ENCODE measurements at regions not wholly inside any gene's neighbourhood (a gene's known extent, or its start where the extent isn't known, plus 50 kb on each side); places are given as distances from the start of the nearest gene placed in this dataset.

GRCh38 chr3:4008205-4008604 is 209.0 kb downstream of the LRRN1 start:
- no peak for TF ChIP-seq CTCF (IDR thresholded peaks at IDR 0.05)
- no peak overlapping the region for H3K4me3 ChIP-seq
- no peaks in the 10 kb centered on the region for H3K27me3 ChIP-seq
- no peaks in the 10 kb centered on the region for H3K9me3 ChIP-seq
- no peaks in the 10 kb centered on the region for H3K36me3 ChIP-seq
- DNase-seq (ENCODE audit: low spot score in 2 of 2): no peak
- no peak overlapping the region for H3K27ac ChIP-seq
- intact Hi-C loops (cut with DNase I): no loop called here
- no peaks in the 10 kb centered on the region for H3K4me1 ChIP-seq

GRCh38 chr3:4011166-4011565 is 211.9 kb downstream of the LRRN1 start:
- no peaks in the 10 kb centered on the region for H3K9me3 ChIP-seq
- intact Hi-C loops (cut with DNase I): no loop called here
- H3K4me1 ChIP-seq: no peaks in the 10 kb centered on the region
- H3K4me3 ChIP-seq: no peak overlapping the region
- DNase-seq (ENCODE audit: low spot score in 2 of 2): no peak
- no peaks in the 10 kb centered on the region for H3K36me3 ChIP-seq
- H3K27me3 ChIP-seq: no peaks in the 10 kb centered on the region
- no peak for TF ChIP-seq CTCF (IDR thresholded peaks at IDR 0.05)
- no peak overlapping the region for H3K27ac ChIP-seq

GRCh38 chr3:4015426-4015825 is 216.2 kb downstream of the LRRN1 start:
- no peak for TF ChIP-seq CTCF (IDR thresholded peaks at IDR 0.05)
- Histone ChIP-seq H3K27ac (no peak overlapping the region), H3K36me3 (no peaks in the 10 kb centered on the region), H3K27me3 (no peaks in the 10 kb centered on the region), H3K4me3 (no peak overlapping the region), H3K4me1 (no peaks in the 10 kb centered on the region), H3K9me3 (no peaks in the 10 kb centered on the region)
- intact Hi-C loops (cut with DNase I): no loop called here
- DNase-seq (ENCODE audit: low spot score in 2 of 2): no peak

GRCh38 chr3:4019501-4019900 is 220.3 kb downstream of the LRRN1 start:
- no peak for DNase-seq (ENCODE audit: low spot score in 2 of 2)
- TF ChIP-seq CTCF (IDR thresholded peaks at IDR 0.05): no peak
- H3K4me3 ChIP-seq: no peak overlapping the region
- H3K9me3 ChIP-seq: no peaks in the 10 kb centered on the region
- no peak overlapping the region for H3K27ac ChIP-seq
- intact Hi-C loops (cut with DNase I): no loop called here
- H3K4me1 ChIP-seq: no peaks in the 10 kb centered on the region
- no peaks in the 10 kb centered on the region for H3K27me3 ChIP-seq
- H3K36me3 ChIP-seq: no peaks in the 10 kb centered on the region

GRCh38 chr3:4021162-4021561 is 221.9 kb downstream of the LRRN1 start:
- Histone ChIP-seq H3K4me3 (no peak overlapping the region), H3K4me1 (no peaks in the 10 kb centered on the region), H3K27ac (no peak overlapping the region), H3K36me3 (no peaks in the 10 kb centered on the region), H3K9me3 (no peaks in the 10 kb centered on the region), H3K27me3 (no peaks in the 10 kb centered on the region)
- intact Hi-C loops (cut with DNase I): no loop called here
- no peak for TF ChIP-seq CTCF (IDR thresholded peaks at IDR 0.05)
- DNase-seq (ENCODE audit: low spot score in 2 of 2): no peak

GRCh38 chr3:4029135-4029534 is 229.9 kb downstream of the LRRN1 start:
- intact Hi-C loops (cut with DNase I): no loop called here
- H3K4me3 ChIP-seq: no peak overlapping the region
- no peak for DNase-seq (ENCODE audit: low spot score in 2 of 2)
- no peaks in the 10 kb centered on the region for H3K27me3 ChIP-seq
- H3K9me3 ChIP-seq: no peaks in the 10 kb centered on the region
- no peak for TF ChIP-seq CTCF (IDR thresholded peaks at IDR 0.05)
- no peaks in the 10 kb centered on the region for H3K36me3 ChIP-seq
- no peaks in the 10 kb centered on the region for H3K4me1 ChIP-seq
- no peak overlapping the region for H3K27ac ChIP-seq
